H9 (cell line): ENCODE measurements at regions not wholly inside any gene's neighbourhood (a gene's known extent, or its start where the extent isn't known, plus 50 kb on each side); places are given as distances from the start of the nearest gene placed in this dataset.
"Not testable (repeated sequence)": the region's sequence is repeated elsewhere in the genome, so short reads cannot be mapped to it uniquely, and the experiment has no call there.

Experiments
- DNase-seq: peaks from one replicate; pipeline ENCODE4 v3.0.0-alpha.2; 2017
- H2AFZ ChIP-seq: one replicate; pipeline ENCODE4 v1.6.1; 2013; ENCODE audit warnings: mild to moderate bottlenecking, low read length, control low read depth, moderate library complexity
- H2AK5ac ChIP-seq: 2 replicates; pipeline ENCODE4 v1.6.1; 2013; ENCODE audit warnings: low read length, control low read depth, mixed read lengths; ENCODE audit not compliant: insufficient read length
- H2BK120ac ChIP-seq: one replicate; pipeline ENCODE4 v1.6.1; 2013; ENCODE audit warnings: low read depth, mild to moderate bottlenecking, low read length, control low read depth, inconsistent platforms; ENCODE audit not compliant: poor library complexity, severe bottlenecking
- H2BK12ac ChIP-seq: 2 replicates; pipeline ENCODE4 v1.6.1; 2013; ENCODE audit warnings: low read length, control low read depth, mixed read lengths, low read depth; ENCODE audit not compliant: insufficient read length
- H2BK15ac ChIP-seq: 2 replicates; pipeline ENCODE4 v1.6.1; 2013; ENCODE audit warnings: low read depth, low read length, control low read depth
- H2BK20ac ChIP-seq: one replicate; pipeline ENCODE4 v1.6.1; 2013; ENCODE audit warnings: low read depth, mild to moderate bottlenecking, low read length, control low read depth, inconsistent platforms; ENCODE audit not compliant: poor library complexity, severe bottlenecking
- H2BK5ac ChIP-seq: 2 replicates; pipeline ENCODE4 v1.6.1; 2013; ENCODE audit warnings: low read length, control low read depth, mixed read lengths; ENCODE audit not compliant: insufficient read length
- H3K14ac ChIP-seq: 2 replicates; pipeline ENCODE4 v1.6.1; 2013; ENCODE audit warnings: low read length, control low read depth; ENCODE audit not compliant: insufficient read depth
- H3K18ac ChIP-seq: 2 replicates; pipeline ENCODE4 v1.6.1; 2013; ENCODE audit warnings: low read depth, mild to moderate bottlenecking, mixed read lengths, low read length, control low read depth; ENCODE audit not compliant: insufficient read length
- H3K23ac ChIP-seq: 2 replicates; pipeline ENCODE4 v1.6.1; 2013; ENCODE audit warnings: low read length, control low read depth, mixed read lengths, low read depth; ENCODE audit not compliant: insufficient read length
- H3K23me2 ChIP-seq: 2 replicates; pipeline ENCODE4 v1.6.1; 2013; ENCODE audit warnings: low read depth, mild to moderate bottlenecking, mixed read lengths, low read length, control low read depth; ENCODE audit not compliant: insufficient read length, poor library complexity, severe bottlenecking
- H3K27ac ChIP-seq: 2 replicates; pipeline ENCODE4 v1.5.1; 2013; ENCODE audit warnings: low read length, control low read depth, mixed read lengths, low read depth; ENCODE audit not compliant: insufficient read length
- H3K27me3 ChIP-seq: 2 replicates; pipeline ENCODE4 v1.6.1; 2013; ENCODE audit warnings: low read length, control low read depth, inconsistent platforms; ENCODE audit not compliant: insufficient read depth
- H3K4ac ChIP-seq: 2 replicates; pipeline ENCODE4 v1.6.1; 2013; ENCODE audit warnings: low read depth, mild to moderate bottlenecking, control low read depth, inconsistent platforms, low read length, moderate library complexity
- H3K4me1 ChIP-seq: 2 replicates; pipeline ENCODE4 v1.6.1; 2013; ENCODE audit warnings: low read length, control low read depth, inconsistent platforms; ENCODE audit not compliant: insufficient read depth
- H3K4me2 ChIP-seq: 2 replicates; pipeline ENCODE4 v1.6.1; 2013; ENCODE audit warnings: low read length, control low read depth, mixed read lengths; ENCODE audit not compliant: insufficient read length, insufficient read depth
- H3K56ac ChIP-seq: 2 replicates; pipeline ENCODE4 v1.6.1; 2013; ENCODE audit warnings: low read depth, mild to moderate bottlenecking, mixed read lengths, low read length, control low read depth; ENCODE audit not compliant: insufficient read length
- H3K79me1 ChIP-seq: 2 replicates; pipeline ENCODE4 v1.6.1; 2013; ENCODE audit warnings: low read depth, mild to moderate bottlenecking, moderate library complexity, low read length, control low read depth, inconsistent platforms; ENCODE audit not compliant: insufficient read depth, poor library complexity, severe bottlenecking
- H3K79me2 ChIP-seq: 2 replicates; pipeline ENCODE4 v1.6.1; 2013; ENCODE audit warnings: low read length, control low read depth, inconsistent platforms; ENCODE audit not compliant: insufficient read depth
- H3K9ac ChIP-seq: 2 replicates; pipeline ENCODE4 v1.6.1; 2013; ENCODE audit warnings: low read length, control low read depth, mixed read lengths; ENCODE audit not compliant: insufficient read length; ENCODE audit errors: extremely low read depth
- H3K9me3 ChIP-seq: one replicate; pipeline ENCODE4 v1.6.1; 2013; ENCODE audit warnings: low read depth, low read length, inconsistent platforms; ENCODE audit not compliant: control insufficient read depth
- H3T11ph ChIP-seq: one replicate; pipeline ENCODE4 v1.6.1; 2013; ENCODE audit warnings: mild to moderate bottlenecking, low read length, control low read depth, inconsistent platforms
- H4K20me1 ChIP-seq: one replicate; pipeline ENCODE4 v1.6.1; 2013; ENCODE audit not compliant: control insufficient read depth, insufficient read length, insufficient read depth
- H4K5ac ChIP-seq: 2 replicates; pipeline ENCODE4 v1.6.1; 2013; ENCODE audit warnings: low read depth, mild to moderate bottlenecking, mixed read lengths, low read length, control low read depth; ENCODE audit not compliant: insufficient read length
- H4K8ac ChIP-seq: replicated peaks from 2 replicates; pipeline ENCODE4 v1.6.1; 2013; ENCODE audit warnings: low read length, control low read depth, mixed read lengths, low read depth; ENCODE audit not compliant: insufficient read length
- H4K91ac ChIP-seq: 2 replicates; pipeline ENCODE4 v1.6.1; 2013; ENCODE audit warnings: low read depth, mild to moderate bottlenecking, moderate library complexity, mixed read lengths, low read length, control low read depth; ENCODE audit not compliant: insufficient read length
- H3K27ac Mint-ChIP-seq, 3 experiments: 2 replicates in 2 of 3; 3 replicates in 1 of 3; pipeline ENCODE4 v1.8.0; 2020 to 2021; ENCODE audit warnings: mixed read lengths in 3 of 3, mild to moderate bottlenecking in 1 of 3, moderate library complexity in 1 of 3
- H3K27me3 Mint-ChIP-seq: 2 replicates; pipeline ENCODE4 v1.8.0; 2021; ENCODE audit warnings: low read depth, mild to moderate bottlenecking, moderate library complexity, mixed read lengths
- H3K36me3 Mint-ChIP-seq, 3 experiments: 2 replicates in 2 of 3; 3 replicates in 1 of 3; pipeline ENCODE4 v1.8.0; 2020 to 2021; ENCODE audit warnings: low read depth in 3 of 3, mixed read lengths in 3 of 3; ENCODE audit not compliant: insufficient read depth in 1 of 3
- H3K4me1 Mint-ChIP-seq, 2 experiments: 2 replicates each; pipeline ENCODE4 v1.8.0; 2020; ENCODE audit warnings: mixed read lengths in 2 of 2
- H3K4me3 Mint-ChIP-seq, 2 experiments: 2 replicates in 1 of 2; 3 replicates in 1 of 2; pipeline ENCODE4 v1.8.0; 2020 to 2021; ENCODE audit warnings: mild to moderate bottlenecking in 2 of 2, mixed read lengths in 2 of 2, moderate library complexity in 1 of 2
- H3K9me3 Mint-ChIP-seq, 2 experiments: 2 replicates in 1 of 2; 3 replicates in 1 of 2; pipeline ENCODE4 v1.8.0; 2020; ENCODE audit warnings: mild to moderate bottlenecking in 2 of 2, mixed read lengths in 2 of 2, moderate library complexity in 1 of 2
- CTCF ChIP-seq: fragments of 200-600 bp; sonication (generic); conservative IDR thresholded peaks from 3 replicates; pipeline ENCODE4 v1.8.0; 2021; ENCODE audit warnings: antibody characterized with exemption, mild to moderate bottlenecking
- WGBS: extraction: QIAGEN DNeasy Blood & Tissue Kit; methylation state at CpG from one replicate; pipeline ENCODE4 v1.1.7; 2013; ENCODE audit warnings: missing lambda C conversion rate, low lambda C conversion rate, mixed read lengths; ENCODE audit not compliant: insufficient read length; ENCODE audit errors: extremely low coverage; 5-methylcytosine and 5-hydroxymethylcytosine counted together

DNA sequence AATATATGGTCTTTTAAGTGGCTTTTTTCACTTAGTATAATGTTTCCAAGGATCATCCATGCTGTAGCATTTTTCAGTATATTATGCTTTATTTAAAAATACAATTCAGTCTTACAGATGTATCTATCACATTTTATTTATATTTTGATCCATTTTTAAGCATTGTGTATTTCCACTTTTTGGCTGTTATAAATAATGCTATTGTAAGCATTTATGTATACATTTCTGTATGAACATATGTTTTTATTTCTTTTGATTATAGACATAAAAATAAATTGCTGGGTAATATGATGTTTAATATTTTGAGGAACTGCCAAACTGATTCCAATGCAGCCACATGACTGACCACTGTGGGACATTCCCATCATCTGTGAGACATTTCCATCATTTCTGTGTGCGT lies 1662.0 kb downstream of the REEP3 start:
- Histone ChIP-seq H2BK15ac (no peak overlapping the region), H3K9ac (no peak overlapping the region), H2BK12ac (no peak overlapping the region), H3K27me3 (no peaks in the 10 kb centered on the region), H2AFZ (no peak overlapping the region), H3K9me3 (no peaks in the 10 kb centered on the region), H3K79me1 (no peaks in the 10 kb centered on the region), H2BK120ac (no peak overlapping the region), H3K4me1 (no peaks in the 10 kb centered on the region), H3K23ac (no peak overlapping the region), H4K8ac (no peak overlapping the region), H4K20me1 (no peaks in the 10 kb centered on the region), H2AK5ac (no peak overlapping the region), H3K14ac (no peak overlapping the region), H2BK5ac (no peak overlapping the region), H3K23me2 (no peaks in the 10 kb centered on the region), H3K4ac (no peak overlapping the region), H4K91ac (no peak overlapping the region), H3T11ph (no peak overlapping the region), H3K18ac (no peak overlapping the region), H3K79me2 (no peaks in the 10 kb centered on the region), H4K5ac (no peak overlapping the region), H3K4me2 (no peak overlapping the region), H2BK20ac (no peak overlapping the region), H3K56ac (no peak overlapping the region), H3K27ac (no peak overlapping the region)
- Mint-ChIP-seq H3K4me1 (no peaks in the 10 kb centered on the region), H3K9me3 (peaks cover 8 to 14% of the 10 kb centered on the region in 2 experiments; a peak in 4 of 5 replicates), H3K4me3 (no peak overlapping the region), H3K27me3 (no peaks in the 10 kb centered on the region), H3K27ac (no peak overlapping the region), H3K36me3 (peaks cover 0 to 3% (median 2%) of the 10 kb centered on the region in 3 experiments; a peak in 2 of 7 replicates)
- no peak for DNase-seq
- no peak for TF ChIP-seq CTCF
- no CpG with 5 or more reads among the region's 1 CpG for WGBS

- not testable (repeated sequence) for H3K4me3 Mint-ChIP-seq, H3T11ph ChIP-seq, H2AFZ ChIP-seq, H3K9ac ChIP-seq, H3K23ac ChIP-seq, H3K27me3 ChIP-seq, H3K79me1 ChIP-seq, H3K27me3 Mint-ChIP-seq, H3K4ac ChIP-seq, H3K27ac Mint-ChIP-seq, H3K4me1 ChIP-seq, H3K36me3 Mint-ChIP-seq, H4K8ac ChIP-seq, H4K91ac ChIP-seq, H3K18ac ChIP-seq, H2BK120ac ChIP-seq, H4K5ac ChIP-seq, H3K27ac ChIP-seq, H3K4me2 ChIP-seq, H3K79me2 ChIP-seq, H3K9me3 ChIP-seq, H3K23me2 ChIP-seq, H2BK20ac ChIP-seq, H2AK5ac ChIP-seq, H4K20me1 ChIP-seq, H3K14ac ChIP-seq, H2BK5ac ChIP-seq, H2BK15ac ChIP-seq, H3K56ac ChIP-seq, DNase-seq, H2BK12ac ChIP-seq, H3K9me3 Mint-ChIP-seq, H3K4me1 Mint-ChIP-seq
- WGBS: no CpG with 5 or more reads among the region's 1 CpG
These were observed 1665.5 kb downstream of the REEP3 start for GRCh38 chr10:65186668-65187067.
